CD4-positive, alpha-beta T cell treated with Interleukin-17A for 1 hour (primary cell): ENCODE measurements at regions not wholly inside any gene's neighbourhood (a gene's known extent, or its start where the extent isn't known, plus 50 kb on each side); places are given as distances from the start of the nearest gene placed in this dataset.

Source experiments
- DNase-seq: peaks from one replicate; pipeline ENCODE4 v3.0.0-alpha.2; 2020

DNA sequence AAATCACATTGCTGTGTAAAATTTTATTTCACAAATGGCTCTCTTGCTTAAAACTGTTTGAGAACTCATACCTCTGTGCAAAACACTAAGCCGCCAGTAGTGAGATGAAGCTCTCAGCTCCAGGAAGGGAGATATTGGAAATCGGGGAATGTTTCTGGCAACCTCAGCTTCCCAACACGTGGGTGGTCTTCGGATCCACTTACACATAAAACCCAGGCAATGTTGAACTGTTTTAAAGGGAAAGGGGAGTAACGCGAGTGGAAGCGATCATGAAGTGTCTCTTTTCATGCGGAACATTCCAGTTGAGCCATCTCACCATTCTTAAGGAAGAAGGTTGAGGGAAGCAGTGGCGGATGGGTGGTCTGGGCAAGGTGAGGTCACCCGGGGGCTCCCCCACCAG, 136.8 kb downstream of the ASB1 start:
- no peak for DNase-seq

- DNase-seq: no peak
Measured at GRCh38 chr2:238564286-238564920, 137.7 kb downstream of the ASB1 start.

DNA sequence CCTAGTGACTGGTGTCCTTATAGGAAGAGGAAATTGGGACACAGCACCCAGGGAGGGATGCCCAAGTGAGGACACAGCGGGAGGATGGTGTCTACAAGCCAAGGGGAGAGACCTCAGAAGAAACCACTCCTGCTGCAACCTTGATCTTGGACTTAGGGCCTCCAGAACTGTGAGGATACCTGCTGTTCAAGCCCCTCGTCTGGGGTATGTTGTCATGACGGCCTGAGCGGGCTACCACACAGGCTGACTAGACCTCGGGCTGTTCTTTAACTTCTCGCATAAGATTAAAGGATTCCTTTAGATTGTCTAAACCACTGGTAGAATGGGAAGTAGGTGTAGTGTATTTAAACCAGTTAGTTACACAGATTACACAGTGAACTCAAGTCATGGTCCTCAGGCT, 138.3 kb downstream of the ASB1 start:
- no peak for DNase-seq

DNA sequence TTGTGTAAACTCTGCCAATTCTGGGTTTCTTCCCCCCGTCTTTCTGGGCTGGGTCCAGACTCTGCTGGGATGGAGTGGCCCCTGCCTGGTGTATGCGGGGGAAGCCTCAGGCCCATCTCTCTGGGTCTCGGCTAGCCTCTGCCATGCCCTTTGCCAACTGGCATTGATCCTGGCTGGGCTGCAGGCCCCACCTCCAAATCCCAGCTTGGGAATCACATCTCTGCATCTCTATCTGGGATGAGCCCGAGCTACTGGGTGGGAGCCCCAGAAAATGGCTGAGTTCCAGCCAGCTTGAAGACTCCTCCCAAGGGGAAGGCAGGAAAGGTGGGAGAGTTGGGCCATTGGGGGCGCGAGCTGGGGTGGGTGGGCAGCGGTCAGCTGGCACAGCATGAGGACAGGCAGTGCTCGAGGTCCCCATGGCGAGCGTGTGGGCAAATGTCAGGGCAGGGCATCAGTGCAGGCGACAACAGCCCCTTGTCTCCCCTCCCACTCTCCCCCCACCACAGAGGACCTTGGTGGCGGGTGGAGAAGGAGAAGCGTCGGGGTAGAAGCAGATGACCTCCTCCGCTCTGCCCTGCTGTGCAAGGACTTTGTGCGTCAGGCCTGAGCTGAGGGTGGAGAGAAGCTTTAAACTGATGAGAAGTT, 139.4 kb downstream of the ASB1 start:
- no peak for DNase-seq

- no peak for DNase-seq
Measured at GRCh38 chr2:238567067-238567855, 140.5 kb downstream of the ASB1 start.

DNA sequence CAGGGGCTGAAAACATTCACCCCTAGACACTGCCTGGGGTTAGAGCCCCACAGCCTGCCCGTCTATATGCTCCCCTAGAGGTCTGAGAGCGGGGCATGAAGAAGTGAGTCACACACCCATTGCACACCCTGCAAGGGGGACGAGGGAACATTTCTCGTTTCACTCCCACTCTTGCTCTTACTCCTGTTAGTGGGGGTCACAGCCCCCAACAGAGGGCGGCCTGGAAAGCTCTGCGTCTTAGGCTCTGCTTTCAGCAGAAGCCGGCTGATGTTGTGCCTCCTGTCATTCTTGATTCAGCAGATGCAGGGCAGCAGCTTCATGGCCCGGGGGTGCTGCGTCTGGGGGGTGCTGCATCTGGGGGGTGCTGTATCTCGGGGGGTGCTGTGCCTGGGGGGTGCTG, 141.3 kb downstream of the ASB1 start:
- DNase-seq: no peak

DNA sequence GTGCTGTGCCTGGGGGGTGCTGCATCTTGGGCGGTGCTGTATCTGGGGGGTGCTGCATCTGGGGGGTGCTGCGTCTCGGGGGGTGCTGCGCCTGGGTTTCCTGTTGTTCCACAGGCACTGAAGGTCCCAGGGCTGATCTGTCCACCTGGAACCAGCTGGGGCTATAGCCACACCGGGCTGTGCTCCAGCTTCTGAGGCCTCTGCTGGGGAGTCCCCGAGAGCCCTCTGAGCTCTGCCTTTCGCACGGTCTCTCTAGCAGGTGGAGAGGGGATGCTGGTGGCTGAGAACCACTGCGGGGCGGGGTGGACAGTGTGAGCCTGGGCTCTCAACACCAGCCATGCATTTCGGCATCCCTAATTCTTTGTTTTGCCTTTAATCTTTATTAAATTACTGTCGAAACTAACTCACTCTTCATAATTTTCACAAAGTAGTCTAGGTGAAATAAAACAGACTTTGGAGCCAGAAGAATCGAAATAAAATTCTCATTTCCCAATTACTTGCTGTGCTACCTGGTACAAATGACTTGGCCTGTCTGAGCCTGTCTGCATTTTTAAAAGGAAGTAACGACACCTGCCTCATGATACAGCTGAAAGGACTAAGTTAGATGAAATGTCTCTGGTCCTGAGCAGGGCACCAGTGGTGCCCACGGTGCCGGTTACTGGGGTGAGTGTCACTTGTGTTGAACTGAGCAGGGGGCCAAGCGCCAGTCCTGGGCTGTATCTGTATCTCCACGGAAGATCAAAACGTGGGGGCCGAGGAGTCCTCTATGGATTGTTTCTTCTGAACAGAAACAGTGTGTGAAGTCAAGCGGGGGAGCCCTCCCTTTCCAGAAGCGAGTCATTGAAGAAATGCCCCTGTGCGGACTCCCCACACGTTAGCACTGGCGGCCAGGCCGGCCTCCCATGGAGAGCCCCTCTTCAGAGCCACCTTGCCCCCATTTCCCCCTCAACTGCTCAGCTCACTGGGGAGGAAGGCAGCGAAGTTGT, 142.0 kb downstream of the ASB1 start:
- DNase-seq: no peak

DNA sequence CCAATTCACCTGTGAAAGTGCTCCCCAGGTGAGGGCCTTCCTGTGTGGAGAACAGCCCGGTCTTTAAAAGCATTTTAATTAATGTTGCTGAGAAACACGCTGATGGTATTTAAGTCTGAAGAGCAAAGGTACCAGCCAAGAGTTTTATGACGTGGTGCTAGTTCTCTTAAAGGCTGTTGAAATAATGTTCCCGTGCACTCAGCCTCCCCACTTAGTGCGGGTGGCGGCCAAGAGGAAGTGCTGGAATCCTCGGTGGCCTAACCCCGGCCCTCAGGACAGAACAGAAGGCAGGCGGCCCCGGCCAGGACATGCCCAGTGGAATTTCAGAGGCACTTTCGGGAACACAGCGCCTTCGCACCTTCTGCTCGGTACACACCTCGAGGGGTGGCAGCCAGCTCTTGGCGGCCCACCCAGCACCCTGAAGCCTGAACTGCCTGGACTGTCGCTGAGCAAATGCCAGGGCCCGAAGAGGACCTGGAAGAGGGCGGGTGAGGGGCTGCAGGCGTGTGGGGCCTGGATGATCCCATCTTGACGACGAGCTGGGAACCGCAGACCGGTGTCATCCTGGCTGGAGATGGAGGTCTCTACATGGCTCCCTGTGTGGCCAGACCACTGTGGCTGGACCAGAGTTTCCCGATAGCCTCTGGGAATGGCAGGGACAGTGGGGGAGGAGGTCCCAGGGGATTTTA, 142.9 kb downstream of the ASB1 start:
- DNase-seq: no peak

- no peak for DNase-seq
Measured at GRCh38 chr2:238570391-238570790, 143.7 kb downstream of the ASB1 start.

- no peak for DNase-seq
Measured at GRCh38 chr2:238570926-238571325, 144.2 kb downstream of the ASB1 start.

- DNase-seq: no peak
Measured at GRCh38 chr2:238571661-238572372, 145.1 kb downstream of the ASB1 start.

DNA sequence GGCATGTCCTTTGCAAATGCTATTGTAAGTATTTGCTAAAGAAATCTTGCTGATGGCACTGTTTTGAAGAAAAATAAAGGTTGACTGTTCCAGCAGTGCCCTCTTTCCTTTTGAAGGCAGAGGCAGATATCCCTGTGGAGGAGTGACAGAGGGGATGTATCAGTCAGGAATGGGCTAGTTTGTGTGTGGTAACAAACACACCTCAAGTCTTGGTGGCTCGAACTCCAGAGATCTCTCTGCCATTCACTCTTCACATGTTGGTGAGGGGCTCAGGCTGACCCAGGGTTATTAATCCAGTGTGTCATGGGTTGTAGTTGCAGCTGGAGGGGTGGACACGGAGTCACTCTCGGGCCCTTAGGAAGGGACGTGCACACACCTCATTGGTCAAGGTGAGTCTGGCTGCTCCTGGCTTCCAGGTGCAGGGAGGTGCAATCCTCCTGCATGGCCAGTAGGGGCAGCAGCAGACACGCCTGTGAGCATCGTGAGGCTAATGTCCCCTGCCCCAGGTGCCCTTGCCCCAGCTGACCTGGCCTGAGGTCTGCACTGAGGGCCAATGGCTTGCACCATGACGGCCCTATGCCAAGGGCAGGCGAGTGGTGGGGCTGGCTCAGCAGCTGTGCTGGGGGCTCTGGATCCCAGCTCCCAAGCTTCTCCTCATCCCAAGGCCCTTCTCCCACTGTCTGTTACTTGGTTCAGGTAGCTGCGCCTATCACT, 146.5 kb downstream of the ASB1 start:
- DNase-seq: no peak

- DNase-seq: no peak
Measured at GRCh38 chr2:238573916-238574315, 147.2 kb downstream of the ASB1 start.

GRCh38 chr2:238574490-238575271, 148.0 kb downstream of the ASB1 start:
- no peak for DNase-seq

DNA sequence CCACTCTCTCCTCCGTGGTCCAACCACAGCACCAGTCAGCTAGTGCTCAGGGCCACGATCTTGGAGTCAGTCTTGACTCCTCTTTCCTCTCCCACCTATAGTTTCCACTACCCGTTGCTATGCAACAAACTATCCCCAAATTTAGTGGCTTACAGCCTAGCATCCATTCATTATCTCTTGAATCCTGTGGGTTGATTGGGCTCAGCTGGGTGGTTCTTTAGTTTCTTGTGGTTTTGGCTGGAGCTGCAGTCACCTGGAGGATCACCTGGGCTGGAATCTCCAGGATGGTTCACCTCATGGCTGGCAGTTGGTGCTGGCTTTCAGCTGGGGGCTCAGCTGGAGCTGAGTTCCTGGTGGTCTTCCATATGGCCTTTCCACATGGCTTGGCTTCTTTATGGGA, 149.9 kb downstream of the ASB1 start:
- DNase-seq: no peak

GRCh38 chr2:238578256-238578655, 151.5 kb downstream of the ASB1 start:
- no peak for DNase-seq

DNA sequence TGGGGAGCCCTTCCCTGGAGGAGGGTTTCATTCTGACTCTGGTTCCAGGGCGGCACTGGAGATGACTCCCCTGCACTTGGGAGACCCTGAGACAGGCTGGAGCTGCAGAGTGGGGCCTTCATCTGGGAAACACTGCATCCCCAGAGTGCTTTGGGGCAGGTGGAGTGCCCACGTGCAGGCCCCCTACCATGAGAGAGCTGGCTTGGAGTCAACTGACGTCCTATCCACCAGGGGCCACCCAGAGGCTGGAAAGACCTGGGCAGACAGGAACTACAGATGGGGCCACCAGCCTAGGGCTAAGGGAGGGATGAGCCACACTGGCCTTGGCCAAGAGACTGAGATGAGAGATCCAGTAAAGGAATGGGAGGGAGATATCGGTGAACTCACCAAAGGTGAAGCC, 153.8 kb downstream of the ASB1 start:
- DNase-seq: no peak

GRCh38 chr2:238581126-238581525, 154.4 kb downstream of the ASB1 start:
- no peak for DNase-seq

DNA sequence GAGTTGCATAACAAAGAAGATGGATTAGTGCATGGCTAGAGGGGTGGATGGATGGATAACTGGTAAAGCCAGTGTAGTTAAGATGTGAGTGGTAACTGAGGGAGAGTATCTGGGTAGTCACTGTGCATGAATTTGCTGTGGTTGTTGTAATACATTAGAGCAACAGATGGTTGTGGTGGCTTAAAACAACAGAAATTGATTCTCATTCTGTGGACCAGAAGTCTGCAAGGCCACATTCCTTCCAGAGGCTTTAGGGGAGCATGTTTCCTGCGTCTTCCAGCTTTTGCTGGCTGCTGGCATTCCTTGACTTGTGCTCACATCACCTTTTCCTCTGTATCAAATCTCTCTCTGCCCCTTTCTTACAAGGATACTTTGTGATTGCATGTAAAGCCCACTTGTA, 155.4 kb downstream of the ASB1 start:
- no peak for DNase-seq

DNA sequence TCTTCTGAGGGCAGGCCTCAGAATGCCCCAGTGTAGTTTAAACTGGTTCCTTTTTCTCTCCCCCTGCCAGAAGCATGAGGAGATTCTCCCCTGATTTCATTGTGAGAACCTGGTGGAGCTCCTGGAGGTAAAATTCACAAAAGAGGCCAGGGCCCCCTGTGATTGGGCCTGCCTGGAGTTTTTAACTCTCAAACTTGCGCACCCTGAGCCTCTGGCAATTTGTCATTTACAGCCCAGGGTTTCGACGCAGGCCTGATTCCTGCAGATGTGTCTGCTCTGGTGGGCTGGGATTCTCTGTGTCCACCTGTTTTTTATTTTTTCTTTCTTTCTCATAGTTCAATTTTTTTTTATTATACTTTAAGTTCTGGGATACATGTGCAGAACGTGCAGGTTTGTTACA, 157.9 kb downstream of the ASB1 start:
- no peak for DNase-seq
